Keratinocyte (primary cell): ENCODE measurements at regions not wholly inside any gene's neighbourhood (a gene's known extent, or its start where the extent isn't known, plus 50 kb on each side); places are given as distances from the start of the nearest gene placed in this dataset.

Experiments used
- DNase-seq: peaks from one replicate; pipeline ENCODE4 v3.0.0-alpha.2; 2011; ENCODE audit warnings: low read depth, missing footprints, low spot score
- FAIRE-seq: peaks from 2 replicates; lab custom pipeline; 2011; peaks lifted over from hg19 to GRCh38; lab: Jason Lieb, UNC
- H2AFZ ChIP-seq: 2 replicates; pipeline ENCODE4 v1.6.0; 2012; ENCODE audit warnings: low read length, control low read depth, inconsistent platforms; ENCODE audit not compliant: control insufficient read depth
- H3K27ac ChIP-seq: 2 replicates; pipeline ENCODE4 v1.5.1; 2011; ENCODE audit warnings: low read length; ENCODE audit not compliant: control insufficient read depth, insufficient read depth
- H3K27me3 ChIP-seq: 3 replicates; pipeline ENCODE4 v1.6.0; 2011; ENCODE audit warnings: low read length; ENCODE audit not compliant: control insufficient read depth, insufficient read depth; ENCODE audit errors: extremely low read depth
- H3K36me3 ChIP-seq, 2 experiments: 2 replicates in 1 of 2; 3 replicates in 1 of 2; pipeline ENCODE4 v1.5.1; 2011; ENCODE audit warnings: low read length in 2 of 2, mild to moderate bottlenecking in 1 of 2; ENCODE audit not compliant: control insufficient read depth in 2 of 2, insufficient read depth in 2 of 2; ENCODE audit errors: extremely low read depth in 1 of 2
- H3K4me1 ChIP-seq: 3 replicates; pipeline ENCODE4 v1.5.1; 2011; ENCODE audit warnings: low read length; ENCODE audit not compliant: control insufficient read depth, insufficient read depth; ENCODE audit errors: extremely low read depth
- H3K4me2 ChIP-seq: 3 replicates; pipeline ENCODE4 v1.6.0; 2011; ENCODE audit warnings: low read depth, low read length; ENCODE audit not compliant: control insufficient read depth, insufficient read depth; ENCODE audit errors: extremely low read depth
- H3K4me3 ChIP-seq, 3 experiments: fragments of 200-600 bp in 1 of 3; sonication (generic) in 1 of 3; 2 replicates in 2 of 3; 3 replicates in 1 of 3; pipeline ENCODE4 v1.5.1; 2011 to 2016; ENCODE audit warnings: low read length in 3 of 3, mild to moderate bottlenecking in 3 of 3, control low read depth in 2 of 3, inconsistent platforms in 1 of 3, low read depth in 1 of 3, mixed read lengths in 1 of 3, mixed run types in 1 of 3, moderate library complexity in 1 of 3; ENCODE audit not compliant: control insufficient read depth in 2 of 3, insufficient read depth in 2 of 3; ENCODE audit errors: extremely low read depth in 1 of 3
- H3K79me2 ChIP-seq: 2 replicates; pipeline ENCODE4 v1.6.0; 2012; ENCODE audit warnings: low read length; ENCODE audit not compliant: control insufficient read depth, insufficient read depth
- H3K9ac ChIP-seq: 3 replicates; pipeline ENCODE4 v1.6.0; 2011; ENCODE audit warnings: low read length; ENCODE audit not compliant: control insufficient read depth, insufficient read depth; ENCODE audit errors: extremely low read depth
- H3K9me1 ChIP-seq: 3 replicates; pipeline ENCODE4 v1.6.0; 2011; ENCODE audit warnings: low read length; ENCODE audit not compliant: control insufficient read depth, insufficient read depth; ENCODE audit errors: extremely low read depth
- H3K9me3 ChIP-seq: 2 replicates; pipeline ENCODE4 v1.5.1; 2012; ENCODE audit warnings: low read depth, low read length; ENCODE audit not compliant: control insufficient read depth
- H4K20me1 ChIP-seq: 3 replicates; pipeline ENCODE4 v1.6.0; 2011; ENCODE audit warnings: low read length; ENCODE audit not compliant: control insufficient read depth, insufficient read depth; ENCODE audit errors: extremely low read depth
- EZH2 ChIP-seq: IDR thresholded peaks from one replicate; pipeline ENCODE4 v1.6.1; 2012; ENCODE audit warnings: inconsistent platforms, mild to moderate bottlenecking, low read length, moderate library complexity
- dilution Hi-C: fragments of 300-500 bp; cut with MboI; formaldehyde crosslinking; loops from one replicate; pipeline ENCODE4 v1.7.0; 2020; ENCODE audit warnings: low sequenced_read_pairs; ENCODE audit not compliant: extremely low pct_ligation_motif_present
- TF ChIP-seq, protein P1 (sequence below), 3 experiments: IDR thresholded peaks in 1 of 3; conservative IDR thresholded peaks in 1 of 3; optimal IDR thresholded peaks in 1 of 3; 2 replicates in 2 of 3; 3 replicates in 1 of 3; pipeline versions ENCODE3 to v1.5.1; 2011; ENCODE audit warnings: low read length in 3 of 3, mild to moderate bottlenecking in 3 of 3, moderate library complexity in 2 of 3, control low read depth in 1 of 3, inconsistent platforms in 1 of 3; ENCODE audit not compliant: insufficient read depth in 2 of 3; ENCODE audit errors: extremely low read depth in 1 of 3

DNA sequence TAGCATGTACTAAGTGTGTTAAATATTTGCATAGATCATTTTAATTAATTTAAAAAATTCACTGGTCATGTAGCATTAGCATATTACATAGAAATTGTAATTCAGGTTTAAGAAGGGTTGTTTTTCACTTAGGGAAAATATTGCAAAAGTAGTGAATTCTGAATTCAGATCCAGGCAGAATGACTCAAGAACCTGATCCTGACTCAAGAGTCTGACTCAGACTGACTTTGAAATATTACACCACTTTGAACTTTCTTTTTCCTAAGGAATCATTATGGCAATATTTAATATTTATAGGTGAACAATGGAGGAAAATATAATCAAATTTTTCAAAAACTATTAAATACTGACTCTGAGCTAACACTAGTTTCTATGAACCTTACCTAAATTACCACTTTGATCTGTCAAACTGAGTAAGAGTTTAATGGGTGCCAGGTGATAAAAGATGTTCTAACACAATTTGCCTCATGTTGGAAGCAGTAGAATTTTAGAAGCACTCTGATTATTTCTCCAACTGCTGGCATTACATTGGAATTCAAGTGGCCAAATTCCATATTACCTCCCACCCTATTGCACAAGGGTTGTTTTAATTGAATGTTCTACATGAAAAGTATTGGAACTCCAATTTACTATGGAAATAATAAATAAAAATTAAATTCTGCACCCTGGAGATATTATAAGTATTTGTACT, 261.6 kb downstream of the SLITRK1 start:
- Histone ChIP-seq H3K9me3 (peaks cover 5% of the 10 kb centered on the region), H3K9me1 (no peaks in the 10 kb centered on the region), H3K27ac (no peak overlapping the region), H3K27me3 (no peaks in the 10 kb centered on the region), H4K20me1 (no peaks in the 10 kb centered on the region), H3K4me3 (no peak overlapping the region), H3K4me2 (no peak overlapping the region), H3K9ac (no peak overlapping the region), H2AFZ (no peak overlapping the region), H3K79me2 (no peaks in the 10 kb centered on the region), H3K4me1 (peaks cover 7% of the 10 kb centered on the region), H3K36me3 (no peaks in the 10 kb centered on the region)
- FAIRE-seq (no peak), DNase-seq (no peak)
- TF ChIP-seq, protein P1, sequence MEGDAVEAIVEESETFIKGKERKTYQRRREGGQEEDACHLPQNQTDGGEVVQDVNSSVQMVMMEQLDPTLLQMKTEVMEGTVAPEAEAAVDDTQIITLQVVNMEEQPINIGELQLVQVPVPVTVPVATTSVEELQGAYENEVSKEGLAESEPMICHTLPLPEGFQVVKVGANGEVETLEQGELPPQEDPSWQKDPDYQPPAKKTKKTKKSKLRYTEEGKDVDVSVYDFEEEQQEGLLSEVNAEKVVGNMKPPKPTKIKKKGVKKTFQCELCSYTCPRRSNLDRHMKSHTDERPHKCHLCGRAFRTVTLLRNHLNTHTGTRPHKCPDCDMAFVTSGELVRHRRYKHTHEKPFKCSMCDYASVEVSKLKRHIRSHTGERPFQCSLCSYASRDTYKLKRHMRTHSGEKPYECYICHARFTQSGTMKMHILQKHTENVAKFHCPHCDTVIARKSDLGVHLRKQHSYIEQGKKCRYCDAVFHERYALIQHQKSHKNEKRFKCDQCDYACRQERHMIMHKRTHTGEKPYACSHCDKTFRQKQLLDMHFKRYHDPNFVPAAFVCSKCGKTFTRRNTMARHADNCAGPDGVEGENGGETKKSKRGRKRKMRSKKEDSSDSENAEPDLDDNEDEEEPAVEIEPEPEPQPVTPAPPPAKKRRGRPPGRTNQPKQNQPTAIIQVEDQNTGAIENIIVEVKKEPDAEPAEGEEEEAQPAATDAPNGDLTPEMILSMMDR (optimal IDR thresholded peaks at IDR 0.05 in 1 of 3, IDR thresholded peaks at IDR 0.05 in 1 of 3, conservative IDR thresholded peaks at IDR 0.05 in 1 of 3; ENCODE audit: extremely low read depth in 1 of 3, insufficient read depth in 2 of 3, low read length in 3 of 3) = no peak
- no peak for TF ChIP-seq EZH2
- dilution Hi-C loops = no loop called here

DNA sequence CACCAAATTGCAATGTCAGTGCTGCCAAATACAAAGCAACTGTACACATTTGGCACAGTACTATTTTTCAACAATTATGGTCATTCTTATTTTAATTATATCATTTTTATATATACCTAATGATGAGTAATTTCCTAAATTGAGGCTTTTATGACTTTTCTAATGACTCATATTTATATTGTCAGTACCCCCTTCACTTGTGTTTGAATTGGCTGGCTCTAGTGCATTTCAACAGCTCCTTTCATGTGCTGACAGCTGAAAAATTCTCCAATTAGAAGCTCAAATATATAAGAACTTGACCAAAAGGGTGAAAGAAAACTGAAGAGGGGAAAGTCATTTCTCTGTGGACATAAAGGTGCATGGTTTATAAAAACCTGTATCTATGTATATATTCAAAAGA, 263.3 kb downstream of the SLITRK1 start:
- TF ChIP-seq, protein P1 (optimal IDR thresholded peaks at IDR 0.05 in 1 of 3, IDR thresholded peaks at IDR 0.05 in 1 of 3, conservative IDR thresholded peaks at IDR 0.05 in 1 of 3; ENCODE audit: extremely low read depth in 1 of 3, insufficient read depth in 2 of 3, low read length in 3 of 3) = no peak
- no peak for TF ChIP-seq EZH2
- DNase-seq (no peak), FAIRE-seq (no peak)
- Histone ChIP-seq H3K79me2 (no peaks in the 10 kb centered on the region), H3K27ac (no peak overlapping the region), H3K27me3 (no peaks in the 10 kb centered on the region), H3K9me1 (no peaks in the 10 kb centered on the region), H4K20me1 (no peaks in the 10 kb centered on the region), H2AFZ (no peak overlapping the region), H3K9ac (no peak overlapping the region), H3K4me3 (no peak overlapping the region), H3K4me2 (no peak overlapping the region), H3K9me3 (peaks cover 5% of the 10 kb centered on the region), H3K4me1 (peaks cover 7% of the 10 kb centered on the region), H3K36me3 (no peaks in the 10 kb centered on the region)
- dilution Hi-C loops = no loop called here
